ENCODE measurements at regions not wholly inside any gene's neighbourhood (a gene's known extent, or its start where the extent isn't known, plus 50 kb on each side); places are given as distances from the start of the nearest gene placed in this dataset.

DNA sequence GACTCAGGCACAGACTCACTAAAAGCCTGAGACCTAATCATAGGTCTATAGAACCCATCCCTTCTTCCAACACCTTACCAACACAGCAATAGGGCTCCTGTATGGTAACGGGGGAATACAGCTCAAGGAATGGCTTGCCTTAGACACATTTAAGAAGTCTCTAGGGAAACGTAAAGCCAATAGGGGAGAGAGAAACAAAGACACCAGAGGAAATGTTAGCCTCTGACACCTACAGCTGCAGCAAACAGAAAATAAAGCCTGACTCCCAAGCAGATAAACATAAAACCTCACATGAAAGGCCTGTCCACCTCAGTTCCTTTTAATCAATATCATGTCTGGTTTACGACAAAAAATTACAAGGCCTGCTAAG, 51.1 kb upstream of the NCOA1 start:
- DNase-seq: no peak

- DNase-seq: no peak
Observed at GRCh38 chr2:24439280-24439970, 51.6 kb upstream of the NCOA1 start.

DNA sequence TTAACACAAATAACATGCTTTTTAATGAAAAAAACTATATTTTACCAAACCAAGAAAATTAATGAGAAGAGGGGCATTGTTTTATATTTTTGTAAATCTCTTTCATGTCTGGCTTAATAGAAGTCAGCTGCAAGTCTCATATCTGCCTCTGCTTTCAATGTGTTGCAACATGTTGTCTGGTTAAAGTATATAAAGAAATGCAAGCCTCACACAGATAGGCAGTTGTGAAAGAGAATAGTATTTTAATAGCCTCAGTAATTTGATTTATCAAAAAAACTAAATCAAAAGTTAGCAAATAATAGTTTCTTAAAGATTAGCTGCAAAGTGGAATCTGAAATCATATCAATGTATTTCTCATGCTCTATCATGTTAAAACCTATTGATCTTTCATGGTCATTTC, 52.9 kb upstream of the NCOA1 start:
- DNase-seq: peak; percentile 21

- DNase-seq: peak; percentile 69
Observed at GRCh38 chr2:24435391-24436316, 55.4 kb upstream of the NCOA1 start.

- no peak for DNase-seq
Observed at GRCh38 chr2:24434541-24434940, 56.5 kb upstream of the NCOA1 start.

DNA sequence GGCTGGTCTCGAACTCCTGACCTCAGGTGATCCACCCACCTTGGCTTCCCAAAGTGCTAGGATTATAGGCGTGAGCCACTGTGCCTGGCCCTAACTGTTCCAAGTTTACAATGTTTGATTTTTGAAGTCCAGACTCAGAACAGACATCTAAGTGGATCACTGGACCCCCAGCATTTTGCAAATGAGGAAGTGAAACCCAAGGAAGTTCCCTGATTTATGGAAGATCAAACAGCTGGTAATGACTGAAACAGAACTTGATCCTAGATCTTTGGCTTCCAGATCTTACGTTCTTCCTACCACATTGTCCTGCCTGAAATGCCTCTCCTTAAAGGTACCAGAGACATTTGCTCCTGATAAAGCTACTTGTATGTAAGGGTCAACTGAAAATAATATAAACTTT, 58.3 kb upstream of the NCOA1 start:
- no peak for DNase-seq

- no peak for DNase-seq
Observed at GRCh38 chr2:24432121-24432520, 58.9 kb upstream of the NCOA1 start.

DNA sequence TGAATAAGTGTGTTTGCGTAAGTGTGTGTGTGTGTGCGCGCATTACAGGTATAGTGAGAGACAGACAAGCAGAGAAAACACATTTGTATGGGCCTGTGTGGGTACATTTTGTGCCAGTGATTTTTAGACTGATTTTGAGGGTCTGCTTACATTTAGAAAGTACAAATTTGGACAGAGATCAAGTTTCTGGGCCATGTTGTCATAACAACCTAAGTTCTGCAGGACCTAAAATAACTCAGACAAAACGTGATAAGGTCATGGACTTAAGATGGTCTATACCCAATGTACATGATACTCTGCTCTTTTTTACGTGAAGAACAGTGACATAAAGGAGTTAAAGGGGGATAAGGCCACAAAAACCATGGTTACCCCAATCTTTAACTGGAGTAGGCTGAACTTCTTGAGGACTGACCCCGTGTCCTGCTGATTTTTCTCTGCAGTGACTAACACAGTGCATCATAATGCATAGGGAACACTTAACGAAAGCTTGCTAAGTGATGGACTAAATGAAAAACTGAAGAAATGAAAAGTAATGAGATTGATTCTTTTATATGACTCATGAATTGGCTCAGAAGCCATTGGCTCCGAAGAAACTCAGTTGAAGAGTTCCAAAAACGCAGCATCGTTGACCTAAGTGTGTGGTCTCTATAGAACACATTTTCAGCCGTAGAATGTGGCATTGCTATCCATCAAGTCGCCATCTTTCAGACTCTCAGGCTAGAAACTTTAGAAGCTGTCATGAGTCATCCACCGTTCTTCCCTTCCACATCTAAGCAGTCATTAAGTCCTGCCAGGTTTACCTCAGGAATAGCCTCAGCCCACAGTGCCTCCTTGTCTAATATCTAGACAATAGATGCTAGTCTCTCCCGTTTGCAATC, 61.6 kb upstream of the NCOA1 start:
- peak; percentile 42 for DNase-seq

DNA sequence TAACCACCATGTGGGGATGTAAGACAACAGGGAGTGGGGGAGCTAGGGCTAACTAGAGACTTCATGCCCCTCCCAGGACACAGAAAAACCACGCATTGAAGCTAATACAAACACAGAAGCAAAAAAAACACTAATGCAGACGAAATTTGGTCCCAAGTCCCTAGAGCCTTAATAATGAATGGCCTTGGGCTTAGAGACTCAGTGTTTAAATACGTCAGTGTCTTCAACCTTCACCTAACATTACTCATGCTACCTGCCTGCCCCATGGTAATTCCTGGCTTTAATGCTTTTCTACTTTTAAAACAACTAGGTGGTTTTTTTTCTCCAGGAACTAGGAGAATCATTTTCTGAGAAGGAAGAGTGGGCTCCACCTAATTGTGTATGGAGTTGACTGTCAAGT, 64.1 kb upstream of the ITSN2 start:
- DNase-seq: no peak

DNA sequence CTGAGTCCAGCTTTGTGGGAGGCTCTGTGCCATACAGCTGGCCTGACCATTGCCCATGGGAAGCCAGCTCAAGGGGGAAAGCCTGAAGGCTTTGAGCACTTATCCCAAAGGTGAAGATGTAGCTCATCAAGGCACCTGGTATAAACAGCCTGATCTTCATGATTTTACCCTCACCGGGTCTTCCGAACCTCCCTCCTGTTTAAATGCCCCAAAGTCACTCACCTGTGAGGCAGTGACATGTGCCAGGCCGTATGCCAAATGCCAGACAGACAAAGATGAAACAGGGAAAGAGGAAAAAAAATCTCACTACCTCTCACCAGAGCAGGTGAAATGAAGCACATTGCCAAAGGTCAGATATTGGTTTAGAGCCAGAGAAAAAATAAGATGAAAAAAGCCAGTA, 62.8 kb upstream of the ITSN2 start:
- no peak for DNase-seq

GRCh38 chr2:24421668-24422067, 61.3 kb upstream of the ITSN2 start:
- DNase-seq: peak; percentile 49

- DNase-seq: no peak
Observed at GRCh38 chr2:24420373-24420772, 60.0 kb upstream of the ITSN2 start.

- no peak for DNase-seq
Observed at GRCh38 chr2:24418166-24418841, 58.0 kb upstream of the ITSN2 start.

GRCh38 chr2:24412812-24413211, 52.5 kb upstream of the ITSN2 start:
- no peak for DNase-seq

DNA sequence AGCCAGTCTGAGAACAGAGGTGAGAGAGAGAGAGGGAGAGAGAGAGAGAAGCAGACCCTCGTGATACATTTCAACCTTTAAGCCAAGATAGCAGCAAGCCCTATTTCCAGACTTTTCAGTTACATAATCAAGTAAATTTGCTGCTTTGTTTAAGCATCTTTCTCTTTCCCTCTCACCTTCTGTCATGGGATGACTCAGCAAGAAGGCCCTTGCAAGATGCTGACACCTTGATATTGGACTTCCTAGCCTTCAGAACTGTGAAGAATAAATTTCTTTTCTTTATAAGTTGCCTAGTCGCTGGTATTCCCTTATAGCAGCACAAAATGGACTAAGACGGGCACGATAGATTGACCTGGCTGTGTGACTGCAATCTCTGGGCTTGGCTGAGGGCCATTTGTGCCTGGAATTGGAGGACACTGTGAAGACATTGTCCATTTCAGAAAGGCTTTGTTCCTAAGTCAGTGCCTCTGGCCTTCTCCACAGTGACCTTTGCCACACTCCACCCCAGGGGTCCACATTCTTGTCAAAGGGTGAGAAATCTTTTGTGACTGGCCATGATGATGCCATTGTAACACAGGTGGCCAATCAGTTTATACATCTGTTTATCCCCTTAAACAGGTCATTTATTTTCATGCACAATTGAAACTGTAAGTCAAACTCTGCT, 51.3 kb upstream of the ITSN2 start:
- DNase-seq: no peak

DNA sequence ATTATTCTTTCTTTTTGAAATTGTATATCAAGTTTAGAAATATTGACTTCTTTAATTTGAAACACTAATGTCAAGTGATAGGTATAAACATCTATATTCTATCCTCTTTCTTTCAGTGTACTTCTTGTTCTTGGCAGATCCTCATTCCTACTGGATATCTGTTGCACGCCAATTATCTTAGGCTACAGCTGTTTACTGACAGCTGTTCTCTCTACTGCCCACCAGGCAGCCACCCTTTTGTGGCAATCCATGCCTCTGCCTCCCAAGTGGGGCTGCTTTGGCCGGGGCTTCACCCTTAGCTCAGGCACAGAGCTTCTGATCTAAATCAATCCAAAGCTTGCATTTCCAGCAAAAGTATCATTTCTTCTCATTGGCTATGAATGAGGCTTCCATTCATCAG, 50.6 kb upstream of the ITSN2 start:
- no peak for DNase-seq

- DNase-seq: peak; percentile 65
Observed at GRCh38 chr2:24409700-24410556, 49.6 kb upstream of the ITSN2 start.
